Suprapubic skin (tissue), 3 donors: ENCODE measurements at regions not wholly inside any gene's neighbourhood (a gene's known extent, or its start where the extent isn't known, plus 50 kb on each side); places are given as distances from the start of the nearest gene placed in this dataset.

ENCODE experiments used
- POLR2A ChIP-seq, 2 donors: fragments of 450-650 bp; IDR thresholded peaks; one replicate each; pipeline ENCODE4 v1.6.1; 2017; ENCODE audit warnings: antibody characterized with exemption in 2 of 2, mild to moderate bottlenecking in 2 of 2, moderate library complexity in 2 of 2
- TF ChIP-seq, protein P1 (sequence below), 2 donors: fragments of 200-600 bp in 1 of 2; fragments of 450-650 bp in 1 of 2; sonication (generic) in 1 of 2; IDR thresholded peaks; one replicate each; pipeline ENCODE4 v1.5.1; 2016 to 2019; ENCODE audit warnings: antibody characterized with exemption in 2 of 2, mild to moderate bottlenecking in 1 of 2, moderate library complexity in 1 of 2

DNA sequence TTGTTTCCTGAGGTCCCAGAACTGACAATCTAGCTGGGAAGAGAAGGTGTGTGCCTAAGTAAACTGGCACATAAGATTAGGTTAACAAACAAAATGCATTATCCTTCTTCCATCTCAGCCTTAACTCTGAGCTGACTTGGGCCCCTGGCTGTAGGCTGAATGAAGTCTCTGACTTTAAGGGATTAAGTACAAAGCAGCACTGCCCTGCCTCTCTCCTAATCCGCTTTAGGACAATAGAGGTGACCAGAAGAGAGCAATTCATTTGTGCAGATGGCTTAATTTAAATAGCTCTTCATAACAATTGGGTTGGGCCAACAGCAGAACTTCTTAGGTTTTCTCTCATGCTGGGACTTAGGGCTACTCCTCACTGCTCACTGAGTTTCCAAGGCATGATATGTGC lies 181.6 kb upstream of the SOX14 start:
- no peak for TF ChIP-seq POLR2A (IDR thresholded peaks at IDR 0.05)
- TF ChIP-seq, protein P1, sequence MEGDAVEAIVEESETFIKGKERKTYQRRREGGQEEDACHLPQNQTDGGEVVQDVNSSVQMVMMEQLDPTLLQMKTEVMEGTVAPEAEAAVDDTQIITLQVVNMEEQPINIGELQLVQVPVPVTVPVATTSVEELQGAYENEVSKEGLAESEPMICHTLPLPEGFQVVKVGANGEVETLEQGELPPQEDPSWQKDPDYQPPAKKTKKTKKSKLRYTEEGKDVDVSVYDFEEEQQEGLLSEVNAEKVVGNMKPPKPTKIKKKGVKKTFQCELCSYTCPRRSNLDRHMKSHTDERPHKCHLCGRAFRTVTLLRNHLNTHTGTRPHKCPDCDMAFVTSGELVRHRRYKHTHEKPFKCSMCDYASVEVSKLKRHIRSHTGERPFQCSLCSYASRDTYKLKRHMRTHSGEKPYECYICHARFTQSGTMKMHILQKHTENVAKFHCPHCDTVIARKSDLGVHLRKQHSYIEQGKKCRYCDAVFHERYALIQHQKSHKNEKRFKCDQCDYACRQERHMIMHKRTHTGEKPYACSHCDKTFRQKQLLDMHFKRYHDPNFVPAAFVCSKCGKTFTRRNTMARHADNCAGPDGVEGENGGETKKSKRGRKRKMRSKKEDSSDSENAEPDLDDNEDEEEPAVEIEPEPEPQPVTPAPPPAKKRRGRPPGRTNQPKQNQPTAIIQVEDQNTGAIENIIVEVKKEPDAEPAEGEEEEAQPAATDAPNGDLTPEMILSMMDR (IDR thresholded peaks at IDR 0.05): no peak
